H4 (cell line): ENCODE measurements at regions not wholly inside any gene's neighbourhood (a gene's known extent, or its start where the extent isn't known, plus 50 kb on each side); places are given as distances from the start of the nearest gene placed in this dataset.

Source experiments
- DNase-seq: peaks from one replicate; pipeline ENCODE4 v3.0.0-alpha.2; 2015; ENCODE audit warnings: low spot score

- no peak for DNase-seq
These were observed 655.2 kb downstream of the DIPK2A start for GRCh38 chr3:144626835-144627234.

GRCh38 chr3:144629381-144629780, 657.8 kb downstream of the DIPK2A start:
- no peak for DNase-seq

DNA sequence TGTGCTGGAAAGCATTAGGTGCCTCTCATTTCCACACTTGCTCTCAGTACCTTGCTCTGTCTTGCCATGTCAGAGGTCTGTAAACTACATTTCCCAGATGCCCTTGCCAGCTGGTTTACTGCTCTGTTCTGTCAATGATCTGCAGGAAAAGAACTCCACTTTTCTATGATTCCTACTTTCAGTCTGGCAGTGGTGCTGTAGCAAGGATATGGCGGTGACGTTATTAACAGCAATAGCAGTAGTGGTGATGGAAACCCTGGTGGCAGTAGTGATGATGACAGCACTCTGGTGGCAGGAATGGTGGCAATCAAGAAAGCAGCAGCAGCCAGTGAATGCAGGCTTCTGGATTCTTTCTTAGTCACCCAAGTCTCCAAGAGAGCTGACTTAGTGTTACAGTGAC, 665.2 kb downstream of the DIPK2A start:
- DNase-seq: peak; percentile 79

DNA sequence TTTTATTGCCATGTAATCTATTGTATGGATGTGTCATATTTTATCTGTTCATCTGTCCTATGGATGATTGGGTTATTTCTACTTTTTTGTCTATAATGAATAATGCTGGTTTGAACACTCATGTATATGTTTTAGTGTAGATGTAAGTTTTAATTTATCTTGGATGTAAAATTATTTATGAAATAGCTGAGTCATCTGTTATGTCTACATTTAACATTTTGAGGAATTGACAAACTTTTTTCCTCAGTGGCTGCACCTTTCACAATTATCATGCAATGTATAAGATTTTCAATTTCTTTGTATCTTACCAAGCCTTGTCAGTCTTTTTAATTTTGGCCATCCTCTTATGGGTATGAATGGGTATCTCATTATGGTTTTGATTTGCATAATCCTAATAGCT, 666.4 kb downstream of the DIPK2A start:
- DNase-seq: no peak

DNA sequence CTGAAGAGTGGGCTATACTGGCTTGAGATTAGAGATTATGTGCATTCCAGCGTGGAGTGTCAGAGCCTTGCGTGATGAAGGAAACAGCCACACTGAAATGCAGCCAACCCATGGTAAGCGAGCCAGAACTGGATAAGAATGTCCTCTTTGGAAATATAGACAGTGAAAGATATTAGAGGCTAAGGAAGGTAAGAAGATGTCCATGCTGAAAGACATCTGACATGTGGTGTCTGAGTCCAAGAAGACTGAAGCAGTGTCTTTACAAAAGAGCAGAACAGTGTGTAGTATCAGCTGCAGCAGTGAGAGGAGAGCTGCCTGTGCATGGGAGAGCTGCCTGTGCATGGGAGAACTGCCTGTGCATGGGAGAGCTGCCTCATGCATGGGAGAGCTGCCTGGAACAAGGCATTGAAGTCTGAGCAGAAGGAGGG, 672.2 kb downstream of the DIPK2A start:
- DNase-seq: peak; percentile 17

- DNase-seq: no peak
These were observed 673.7 kb downstream of the DIPK2A start for GRCh38 chr3:144645300-144645699.

DNA sequence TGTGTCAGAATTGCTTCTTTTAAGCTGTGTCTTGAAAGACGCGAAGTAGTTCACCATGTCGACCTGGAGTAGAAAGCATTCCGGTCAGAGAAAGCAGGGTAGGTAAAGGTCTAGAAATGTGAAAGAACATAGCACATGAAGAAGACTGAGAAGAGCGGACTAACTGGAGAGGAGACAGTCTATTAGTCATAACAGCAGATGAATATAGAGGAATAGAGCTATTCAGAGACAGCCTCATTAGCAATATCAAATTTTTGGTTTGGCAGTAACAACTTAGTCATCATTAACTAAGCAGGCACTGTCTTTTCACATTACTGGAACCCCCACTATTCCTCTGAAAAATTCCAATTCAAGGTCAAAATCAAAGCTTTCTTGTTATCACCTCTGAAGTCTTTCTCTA, 678.8 kb downstream of the DIPK2A start:
- DNase-seq: no peak

GRCh38 chr3:144652573-144652972, 681.0 kb downstream of the DIPK2A start:
- no peak for DNase-seq

- no peak for DNase-seq
These were observed 683.8 kb downstream of the DIPK2A start for GRCh38 chr3:144655423-144655822.

DNA sequence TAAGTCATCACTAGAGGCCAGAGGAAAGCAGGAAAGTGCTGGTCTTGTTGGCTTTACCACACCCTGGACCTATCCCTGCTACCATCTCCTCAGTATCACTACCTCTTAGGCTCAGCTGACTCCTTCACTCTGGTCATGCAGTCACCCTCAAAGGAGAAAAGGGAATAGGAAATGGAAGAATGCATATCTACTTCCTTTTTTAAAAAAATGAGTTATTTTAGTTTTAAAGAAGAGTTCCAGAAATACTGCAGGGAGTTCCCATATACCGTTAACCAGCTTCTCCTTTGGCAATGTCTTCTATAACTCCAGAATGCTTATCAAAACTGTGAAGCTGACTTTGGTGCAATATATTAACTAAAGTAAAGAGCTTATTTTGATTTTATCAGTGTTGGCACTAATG, 688.6 kb downstream of the DIPK2A start:
- no peak for DNase-seq

DNA sequence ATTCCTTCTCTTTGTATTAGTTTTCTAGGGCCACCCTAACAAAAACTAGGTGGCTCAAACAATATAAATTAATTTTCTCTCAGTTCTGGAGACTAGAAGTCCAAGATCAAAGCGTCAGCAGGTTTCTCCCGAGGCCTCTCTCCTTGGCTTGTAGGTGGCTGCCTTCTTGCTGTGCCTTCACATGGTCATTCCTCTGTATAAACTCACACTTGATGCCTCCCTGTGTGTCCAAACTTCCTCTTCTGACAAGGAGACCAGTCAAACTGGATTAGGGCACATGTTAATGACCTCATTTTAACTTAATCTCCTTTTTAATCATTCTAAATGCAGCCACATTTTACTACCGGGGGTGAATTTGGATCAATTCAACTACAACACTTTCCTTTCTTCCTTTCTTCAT, 691.1 kb downstream of the DIPK2A start:
- no peak for DNase-seq

DNA sequence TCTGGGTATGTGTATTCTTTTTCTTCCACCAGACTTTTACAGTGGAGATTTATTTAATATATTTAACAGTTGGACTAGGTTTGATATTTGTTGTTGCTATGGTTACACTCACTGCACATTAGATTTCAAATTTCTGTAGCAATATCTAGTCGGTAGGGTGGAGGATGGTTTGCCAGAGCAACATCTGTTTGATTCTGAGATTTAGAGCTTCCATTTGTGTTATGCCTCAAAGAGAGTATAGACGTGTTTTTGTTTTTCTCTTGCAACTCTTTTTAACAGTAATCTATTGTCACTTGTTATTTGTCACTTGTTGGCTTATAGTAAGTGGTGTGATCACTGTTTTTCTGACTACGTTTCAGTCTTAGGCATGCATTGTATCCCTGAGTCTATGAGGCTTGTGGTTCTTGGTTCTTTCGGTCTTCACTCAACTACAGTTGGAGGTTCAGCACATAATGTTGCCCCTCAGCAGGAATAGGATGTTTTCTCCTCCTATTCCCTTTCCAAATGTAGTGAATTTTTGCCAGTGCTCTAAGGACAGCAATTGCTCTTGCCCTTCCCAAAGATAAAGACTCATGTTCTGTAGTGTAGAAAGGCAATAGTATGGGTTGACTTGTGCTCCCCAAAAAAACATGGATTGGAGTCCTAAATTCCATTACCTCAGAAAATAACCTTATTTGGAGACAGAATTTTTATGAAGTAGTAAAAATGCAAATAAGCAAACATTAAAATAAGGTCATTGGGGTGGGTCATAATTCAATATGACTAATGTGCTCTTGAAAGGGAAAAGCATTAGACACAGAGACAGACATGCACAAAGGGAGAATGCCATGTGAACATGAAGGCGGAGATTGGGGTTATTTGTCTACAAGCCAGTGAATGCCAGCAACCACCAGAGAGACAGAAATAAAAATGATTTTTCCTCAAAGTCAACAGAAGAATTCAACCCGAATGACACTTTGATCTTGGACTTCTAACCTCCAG, 692.1 kb downstream of the DIPK2A start:
- no peak for DNase-seq

DNA sequence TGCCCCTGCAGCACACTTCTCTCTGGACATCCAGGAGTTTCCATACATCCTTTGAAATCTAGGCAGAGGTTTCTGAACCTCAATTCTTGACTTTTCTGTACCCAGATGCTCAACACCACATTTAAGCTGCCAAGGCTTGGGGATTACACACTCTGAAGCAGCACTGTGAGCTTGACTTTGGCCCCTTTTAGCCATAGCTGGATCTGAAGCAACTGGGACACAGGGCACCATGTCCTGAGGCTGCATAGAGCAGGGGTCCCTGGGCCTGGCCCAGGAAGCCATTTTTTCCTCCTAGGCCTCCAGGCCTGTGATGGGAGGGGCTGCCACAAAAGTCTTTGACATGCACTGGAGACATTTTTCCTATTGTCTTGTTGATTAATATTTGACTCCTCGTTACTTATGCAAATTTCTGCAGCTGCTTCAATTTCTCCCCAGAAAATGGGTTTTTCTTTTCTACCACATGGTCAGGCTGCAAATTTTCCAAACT, 694.0 kb downstream of the DIPK2A start:
- no peak for DNase-seq

- DNase-seq: no peak
These were observed 698.9 kb downstream of the DIPK2A start for GRCh38 chr3:144670571-144670970.

GRCh38 chr3:144677103-144677502, 705.5 kb downstream of the DIPK2A start:
- no peak for DNase-seq

DNA sequence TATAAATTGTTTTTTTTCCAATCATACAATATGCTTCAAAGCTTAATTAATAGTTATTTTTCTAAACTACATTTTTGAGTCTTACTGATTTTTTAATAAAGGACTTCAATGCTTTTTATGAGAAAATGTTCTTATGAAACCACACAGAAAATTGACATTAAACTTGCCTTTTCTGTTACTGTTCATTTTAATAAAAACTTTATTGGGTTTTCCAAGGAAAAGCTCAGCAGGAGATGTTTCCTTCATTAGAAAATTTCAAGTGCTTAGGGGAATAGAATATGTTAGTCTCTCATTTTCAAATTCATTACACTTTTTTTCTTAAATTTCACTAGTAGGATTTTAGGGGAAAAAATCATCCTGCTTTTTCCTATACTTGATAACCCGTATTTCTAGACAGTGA, 711.4 kb downstream of the DIPK2A start:
- no peak for DNase-seq

- no peak for DNase-seq
These were observed 716.2 kb downstream of the DIPK2A start for GRCh38 chr3:144687862-144688261.

DNA sequence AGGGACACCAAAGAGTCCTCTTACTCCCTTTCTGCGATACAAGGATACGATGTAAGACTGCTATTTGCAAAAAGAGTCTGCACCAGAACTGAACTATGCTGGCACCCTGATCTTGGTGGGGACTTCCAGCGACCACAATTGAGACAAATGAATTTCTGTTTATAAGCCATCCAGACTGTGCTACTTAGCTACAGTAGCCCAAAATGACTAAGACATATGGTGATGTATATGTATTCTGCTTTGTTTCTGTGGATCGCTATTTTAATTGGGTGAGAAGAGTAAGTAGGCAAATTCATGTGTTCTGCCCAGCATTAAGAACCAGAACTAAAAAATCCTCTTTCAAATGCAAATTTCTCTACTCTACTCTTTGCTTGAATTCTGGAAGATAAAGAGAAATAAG, 720.9 kb downstream of the DIPK2A start:
- DNase-seq: no peak

GRCh38 chr3:144708437-144708836, 736.8 kb downstream of the DIPK2A start:
- no peak for DNase-seq

GRCh38 chr3:144737281-144737680, 765.7 kb downstream of the DIPK2A start:
- no peak for DNase-seq

DNA sequence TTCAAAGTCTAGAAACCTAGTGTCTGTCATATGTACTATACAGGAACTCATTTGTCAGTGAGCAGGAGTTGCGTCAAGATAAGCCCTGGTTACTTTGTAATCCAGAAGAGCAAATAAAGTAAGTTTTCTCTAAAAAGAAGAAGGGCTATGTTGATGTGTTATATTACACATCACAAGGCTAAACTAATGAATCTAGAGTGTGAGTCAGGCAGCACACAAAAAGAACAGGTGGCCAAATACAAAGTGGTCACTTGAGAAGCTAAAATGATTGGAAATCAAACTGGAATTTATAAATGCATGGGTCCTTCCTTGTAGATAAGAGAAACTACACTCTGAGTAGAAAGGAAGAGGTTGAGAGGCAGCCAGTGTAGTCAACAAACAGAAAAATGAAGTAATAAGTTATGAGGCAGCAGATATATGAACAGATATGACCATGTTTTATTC, 771.6 kb downstream of the DIPK2A start:
- no peak for DNase-seq

- no peak for DNase-seq
These were observed 772.9 kb downstream of the DIPK2A start for GRCh38 chr3:144744473-144744872.

DNA sequence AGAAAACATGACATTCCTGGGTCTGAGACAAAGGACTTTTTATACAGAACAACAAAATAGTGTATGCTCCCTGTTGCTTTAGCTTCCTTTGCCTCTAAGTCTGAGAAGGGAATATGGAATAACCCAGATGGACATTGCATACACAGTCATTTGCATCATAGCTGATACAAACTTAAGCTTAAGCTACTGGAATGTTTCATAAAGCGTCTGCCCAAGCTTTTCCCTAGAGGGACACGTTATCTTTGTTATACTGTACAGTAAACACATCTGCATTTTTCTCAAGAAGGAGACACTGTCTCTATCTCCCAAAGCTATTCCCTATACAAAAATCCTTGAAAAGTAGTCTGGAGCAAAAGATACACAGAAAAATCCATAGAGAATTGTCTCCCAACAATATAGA, 775.0 kb downstream of the DIPK2A start:
- no peak for DNase-seq
